ENCODE measurements at regions not wholly inside any gene's neighbourhood (a gene's known extent, or its start where the extent isn't known, plus 50 kb on each side); places are given as distances from the start of the nearest gene placed in this dataset.

DNA sequence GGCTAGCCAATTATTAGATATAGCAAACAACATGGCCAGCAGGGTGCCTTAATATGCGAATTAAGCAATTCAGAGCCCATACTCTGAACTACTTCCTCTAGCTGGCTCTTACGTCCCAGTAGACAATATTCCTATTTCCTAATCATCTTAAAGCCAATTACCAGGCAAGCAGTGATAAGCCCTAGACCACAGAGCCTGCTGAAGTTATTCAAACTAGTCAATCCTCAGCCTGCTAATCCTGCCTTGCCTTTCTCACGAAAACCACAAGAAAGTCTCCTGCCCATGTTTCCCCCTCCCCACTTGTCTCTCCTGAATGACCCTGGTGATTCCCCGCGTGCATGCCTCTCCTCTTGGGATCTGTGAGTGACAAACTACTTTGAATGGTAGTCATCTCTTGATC, 86.8 kb upstream of the CACNA2D1 start:
- H3K27ac ChIP-seq (ENCODE audit: low read length), result no peak overlapping the region
- no peaks in the 10 kb centered on the region for H3F3A ChIP-seq (ENCODE audit: insufficient read depth, low read length, poor library complexity, severe bottlenecking)
- no peaks in the 10 kb centered on the region for H3K36me3 ChIP-seq (ENCODE audit: insufficient read depth, low read length)
- no peaks in the 10 kb centered on the region for H3K27me3 ChIP-seq (ENCODE audit: insufficient read depth, low read depth, low read length)
- no peaks in the 10 kb centered on the region for H4K20me1 ChIP-seq (ENCODE audit: insufficient read depth)
- no peak for TF ChIP-seq TAF1 (IDR thresholded peaks at IDR 0.05; ENCODE audit: low read depth)
- TF ChIP-seq EZH2 (IDR thresholded peaks at IDR 0.05; ENCODE audit: borderline replicate concordance, insufficient read depth, low read length, poor library complexity, severe bottlenecking), result no peak
- TF ChIP-seq REST (IDR thresholded peaks at IDR 0.05; ENCODE audit: borderline replicate concordance), result no peak
- TF ChIP-seq CTCF (IDR thresholded peaks at IDR 0.05; ENCODE audit: poor library complexity, severe bottlenecking), result no peak
- no peak for TF ChIP-seq MXI1 (conservative IDR thresholded peaks at IDR 0.05; ENCODE audit: poor library complexity, severe bottlenecking)
- no peak for TF ChIP-seq EP300 (conservative IDR thresholded peaks at IDR 0.05; ENCODE audit: poor library complexity, severe bottlenecking)
- no peak for TF ChIP-seq POLR2AphosphoS5 (IDR thresholded peaks at IDR 0.05)
- no peak for TF ChIP-seq SMC3 (conservative IDR thresholded peaks at IDR 0.05; ENCODE audit: poor library complexity)
- no peak for TF ChIP-seq RAD21 (conservative IDR thresholded peaks at IDR 0.05)
- H3K79me2 ChIP-seq (replicated peaks; ENCODE audit: insufficient read depth, low read length), result no peaks in the 10 kb centered on the region
- no peak overlapping the region for H3K9ac ChIP-seq (ENCODE audit: low read length)
- H2AFZ ChIP-seq (ENCODE audit: low read depth, low read length), result no peak overlapping the region
- no peaks in the 10 kb centered on the region for H3K9me2 ChIP-seq (ENCODE audit: insufficient read depth, low read length)
- H3K4me2 ChIP-seq (ENCODE audit: low read length), result no peak overlapping the region
- no peak overlapping the region for H3K4me3 ChIP-seq (ENCODE audit: low read length)
- no peaks in the 10 kb centered on the region for H3K9me3 ChIP-seq (ENCODE audit: low read length)

- TF ChIP-seq SMC3 (conservative IDR thresholded peaks at IDR 0.05; ENCODE audit: poor library complexity) (no peak), RAD21 (conservative IDR thresholded peaks at IDR 0.05) (no peak), POLR2AphosphoS5 (IDR thresholded peaks at IDR 0.05) (no peak), EP300 (conservative IDR thresholded peaks at IDR 0.05; ENCODE audit: poor library complexity, severe bottlenecking) (no peak), CTCF (IDR thresholded peaks at IDR 0.05; ENCODE audit: poor library complexity, severe bottlenecking) (no peak)
- Histone ChIP-seq H4K20me1 (ENCODE audit: insufficient read depth) (no peaks in the 10 kb centered on the region), H3K4me2 (ENCODE audit: low read length) (no peak overlapping the region), H3K27me3 (ENCODE audit: insufficient read depth, low read depth, low read length) (no peaks in the 10 kb centered on the region), H3K9me3 (ENCODE audit: low read length) (no peaks in the 10 kb centered on the region), H3K9ac (ENCODE audit: low read length) (no peak overlapping the region), H3K9me2 (ENCODE audit: insufficient read depth, low read length) (no peaks in the 10 kb centered on the region), H3K36me3 (ENCODE audit: insufficient read depth, low read length) (no peaks in the 10 kb centered on the region), H3K79me2 (replicated peaks; ENCODE audit: insufficient read depth, low read length) (no peaks in the 10 kb centered on the region), H3K27ac (ENCODE audit: low read length) (no peak overlapping the region), H3F3A (ENCODE audit: insufficient read depth, low read length, poor library complexity, severe bottlenecking) (no peaks in the 10 kb centered on the region), H2AFZ (ENCODE audit: low read depth, low read length) (no peak overlapping the region), H3K4me3 (ENCODE audit: low read length) (no peak overlapping the region)
Observed at GRCh38 chr7:82528577-82529310, 85.2 kb upstream of the CACNA2D1 start.

Data from neural cell (in vitro differentiated cells).